ENCODE measurements at regions not wholly inside any gene's neighbourhood (a gene's known extent, or its start where the extent isn't known, plus 50 kb on each side); places are given as distances from the start of the nearest gene placed in this dataset.
"Not testable (repeated sequence)": the region's sequence is repeated elsewhere in the genome, so short reads cannot be mapped to it uniquely, and the experiment has no call there.

- Histone ChIP-seq H4K20me1 (no peaks in the 10 kb centered on the region), H3K4me2 (no peak overlapping the region), H3K27ac (no peak overlapping the region), H3K9ac (no peak overlapping the region), H3K4me3 (no peak overlapping the region), H3K27me3 (no peaks in the 10 kb centered on the region), H3K4me1 (peaks cover 0 to 5% (median 0%) of the 10 kb centered on the region in 10 experiments; a peak in 1 of 20 replicates), H3K9me3 (replicated peaks in 1 of 11) (peaks cover 0 to under 1% (median 0%) of the 10 kb centered on the region in 11 experiments; a peak in 1 of 22 replicates), H3K36me3 (no peaks in the 10 kb centered on the region)
- TF ChIP-seq Cebpa-rat (IDR thresholded peaks at IDR 0.05): no peak
These were observed 91.4 kb downstream of the MOBP start for GRCh38 chr3:39558775-39559306.

GRCh38 chr3:39559543-39559942 lies 92.1 kb downstream of the MOBP start:
- Histone ChIP-seq H3K4me1 (peaks cover 0 to 5% (median 0%) of the 10 kb centered on the region in 10 experiments; a peak in 1 of 20 replicates), H3K4me2 (peak overlapping the region in 1 of 11 experiments; percentile 26; a peak in 1 of 22 replicates), H3K27me3 (no peaks in the 10 kb centered on the region), H4K20me1 (no peaks in the 10 kb centered on the region), H3K4me3 (no peak overlapping the region), H3K36me3 (no peaks in the 10 kb centered on the region), H3K27ac (no peak overlapping the region), H3K9ac (no peak overlapping the region), H3K9me3 (replicated peaks in 1 of 11) (no peaks in the 10 kb centered on the region)
- TF ChIP-seq Cebpa-rat (IDR thresholded peaks at IDR 0.05): no peak

GRCh38 chr3:39568508-39568907 lies 101.0 kb downstream of the MOBP start:
- Histone ChIP-seq H3K4me3 (no peak overlapping the region), H3K4me1 (peaks cover 0 to 37% (median 4%) of the 10 kb centered on the region in 10 experiments; a peak in 6 of 20 replicates), H4K20me1 (no peaks in the 10 kb centered on the region), H3K27me3 (no peaks in the 10 kb centered on the region), H3K9me3 (replicated peaks in 1 of 11) (peaks cover 0 to 4% (median 0%) of the 10 kb centered on the region in 11 experiments; a peak in 3 of 22 replicates), H3K27ac (peak overlapping the region in 3 of 11 experiments; percentile 22 to 72 (median 56); a peak in 5 of 22 replicates), H3K4me2 (peak overlapping the region in 3 of 11 experiments; percentile 31 to 71 (median 71); a peak in 6 of 22 replicates), H3K36me3 (no peaks in the 10 kb centered on the region), H3K9ac (peak overlapping the region in 1 of 11 experiments; percentile 50; a peak in 1 of 22 replicates)
- TF ChIP-seq Cebpa-rat (IDR thresholded peaks at IDR 0.05): no peak

GRCh38 chr3:39569095-39569494 lies 101.6 kb downstream of the MOBP start:
- no peaks in the 10 kb centered on the region for H3K36me3 ChIP-seq
- peak overlapping the region in 1 of 11 experiments; percentile 10; a peak in 1 of 22 replicates for H3K9ac ChIP-seq
- no peaks in the 10 kb centered on the region for H4K20me1 ChIP-seq
- H3K4me2 ChIP-seq: peak overlapping the region in 3 of 11 experiments; percentile 31 to 71 (median 71); a peak in 6 of 22 replicates
- peak overlapping the region in 2 of 11 experiments; percentile 16 to 72; a peak in 4 of 22 replicates for H3K27ac ChIP-seq
- H3K27me3 ChIP-seq: no peaks in the 10 kb centered on the region
- H3K9me3 ChIP-seq (replicated peaks in 1 of 11): peaks cover 0 to 8% (median 0%) of the 10 kb centered on the region in 11 experiments; a peak in 3 of 22 replicates
- H3K4me1 ChIP-seq: peaks cover 0 to 37% (median 4%) of the 10 kb centered on the region in 10 experiments; a peak in 6 of 20 replicates
- H3K4me3 ChIP-seq: no peak overlapping the region
- TF ChIP-seq Cebpa-rat (IDR thresholded peaks at IDR 0.05): no peak

- Histone ChIP-seq H3K4me2 (no peak overlapping the region), H3K27me3 (no peaks in the 10 kb centered on the region), H4K20me1 (no peaks in the 10 kb centered on the region), H3K4me1 (peaks cover 0 to 27% (median 4%) of the 10 kb centered on the region in 10 experiments; a peak in 6 of 20 replicates), H3K36me3 (no peaks in the 10 kb centered on the region), H3K9ac (no peak overlapping the region), H3K9me3 (replicated peaks in 1 of 11) (peaks cover 0 to 8% (median 0%) of the 10 kb centered on the region in 11 experiments; a peak in 3 of 22 replicates), H3K27ac (no peak overlapping the region), H3K4me3 (no peak overlapping the region)
- no peak for TF ChIP-seq Cebpa-rat (IDR thresholded peaks at IDR 0.05)
These were observed 105.9 kb downstream of the MOBP start for GRCh38 chr3:39573392-39573791.

GRCh38 chr3:39577541-39577940 lies 110.1 kb downstream of the MOBP start:
- H3K36me3 ChIP-seq: no peaks in the 10 kb centered on the region
- H3K4me3 ChIP-seq: no peak overlapping the region
- H3K4me1 ChIP-seq: no peaks in the 10 kb centered on the region
- no peaks in the 10 kb centered on the region for H4K20me1 ChIP-seq
- no peaks in the 10 kb centered on the region for H3K27me3 ChIP-seq
- peaks cover 0 to 8% (median 0%) of the 10 kb centered on the region in 11 experiments; a peak in 3 of 22 replicates for H3K9me3 ChIP-seq (replicated peaks in 1 of 11)
- TF ChIP-seq Cebpa-rat (IDR thresholded peaks at IDR 0.05): no peak
- no peak overlapping the region for H3K9ac ChIP-seq
- no peak overlapping the region for H3K27ac ChIP-seq
- no peak overlapping the region for H3K4me2 ChIP-seq

GRCh38 chr3:39586215-39586614 lies 118.7 kb downstream of the MOBP start:
- H4K20me1 ChIP-seq; H3K4me1 ChIP-seq; H3K4me3 ChIP-seq; H3K27ac ChIP-seq; H3K27me3 ChIP-seq; H3K9me3 ChIP-seq (replicated peaks in 1 of 11); H3K36me3 ChIP-seq; H3K9ac ChIP-seq; H3K4me2 ChIP-seq: not testable (repeated sequence)

GRCh38 chr3:39587113-39587512 lies 119.6 kb downstream of the MOBP start:
- TF ChIP-seq Cebpa-rat (IDR thresholded peaks at IDR 0.05): no peak
- Histone ChIP-seq H3K9me3 (replicated peaks in 1 of 11) (peaks cover 0 to 6% (median 0%) of the 10 kb centered on the region in 11 experiments; a peak in 4 of 22 replicates), H4K20me1 (no peaks in the 10 kb centered on the region), H3K27ac (no peak overlapping the region), H3K36me3 (no peaks in the 10 kb centered on the region), H3K9ac (no peak overlapping the region), H3K4me3 (no peak overlapping the region), H3K4me1 (no peaks in the 10 kb centered on the region), H3K27me3 (no peaks in the 10 kb centered on the region), H3K4me2 (no peak overlapping the region)

- Histone ChIP-seq H3K4me2 (no peak overlapping the region), H3K9ac (no peak overlapping the region), H3K4me3 (no peak overlapping the region), H3K4me1 (no peaks in the 10 kb centered on the region), H3K9me3 (replicated peaks in 1 of 11) (no peaks in the 10 kb centered on the region; a peak in 1 of 22 replicates), H3K27me3 (no peaks in the 10 kb centered on the region), H3K36me3 (no peaks in the 10 kb centered on the region), H4K20me1 (no peaks in the 10 kb centered on the region), H3K27ac (no peak overlapping the region)
- no peak for TF ChIP-seq Cebpa-rat (IDR thresholded peaks at IDR 0.05)
These were observed 123.3 kb downstream of the MOBP start for GRCh38 chr3:39590806-39591205.
